Aorta (tissue), 5 donors: ENCODE measurements at regions not wholly inside any gene's neighbourhood (a gene's known extent, or its start where the extent isn't known, plus 50 kb on each side); places are given as distances from the start of the nearest gene placed in this dataset.

ENCODE experiments used
- ATAC-seq: fragments of 200-7000 bp; cut with Tn5 transposase; one replicate; pipeline ENCODE4 v1.9.1; 2022; ENCODE audit warnings: moderate library complexity; ENCODE audit not compliant: low FRiP score
- DNase-seq, 2 donors: peaks; one replicate each; pipeline ENCODE4 v3.0.0-alpha.2; 2020
- H3K27ac ChIP-seq, 2 donors: one replicate each; pipeline ENCODE4 v1.5.1; 2013; ENCODE audit warnings: low read length in 2 of 2, mild to moderate bottlenecking in 2 of 2, moderate library complexity in 2 of 2, control low read depth in 1 of 2, inconsistent platforms in 1 of 2, low read depth in 1 of 2
- H3K27me3 ChIP-seq, 2 donors: one replicate each; pipeline ENCODE4 v1.6.1; 2013; ENCODE audit warnings: control low read depth in 1 of 2, low read length in 1 of 2, mild to moderate bottlenecking in 1 of 2, moderate library complexity in 1 of 2; ENCODE audit not compliant: insufficient read depth in 2 of 2, control insufficient read depth in 1 of 2
- H3K36me3 ChIP-seq, 2 donors: one replicate each; pipeline ENCODE4 v1.6.1; 2013; ENCODE audit warnings: control low read depth in 1 of 2, low read length in 1 of 2, mild to moderate bottlenecking in 1 of 2; ENCODE audit not compliant: insufficient read depth in 2 of 2, control insufficient read depth in 1 of 2
- H3K4me1 ChIP-seq, 2 donors: one replicate each; pipeline ENCODE4 v1.6.1; 2013; ENCODE audit warnings: low read length in 2 of 2, control low read depth in 1 of 2, mild to moderate bottlenecking in 1 of 2, moderate library complexity in 1 of 2; ENCODE audit not compliant: insufficient read depth in 2 of 2, control insufficient read depth in 1 of 2
- H3K4me3 ChIP-seq, 2 donors: one replicate each; pipeline ENCODE4 v1.5.1; 2013; ENCODE audit warnings: low read length in 2 of 2, control low read depth in 1 of 2, mild to moderate bottlenecking in 1 of 2
- H3K9me3 ChIP-seq: one replicate; pipeline ENCODE4 v1.6.1; 2013; ENCODE audit warnings: mild to moderate bottlenecking, low read length; ENCODE audit not compliant: control insufficient read depth
- WGBS, 2 donors: extraction: QIAGEN DNeasy Blood & Tissue Kit; methylation state at CpG; one replicate each; pipeline ENCODE4 v1.1.7; 2013; 5-methylcytosine and 5-hydroxymethylcytosine counted together
- intact Hi-C, 2 donors: fragments of 100-400 bp; cut with DNase I; formaldehyde crosslinking; loops; one replicate each; pipeline versions ENCODE4 v1.14.2 to v1.15.0; 2022
- donor health status: healthy with polysubstance abuse.
- donor health status: Bipolar disorder and iron deficiency.
- donor health status: DM: no; HTN: no; CAD: no.
- donor health status: DM: no; HTN: no; CAD: no.
- donor health status: DM: yes; HTN: yes; CAD: no.

- no peaks in the 10 kb centered on the region for H3K36me3 ChIP-seq
- 94 to 95% methylated on average over 5 of the region's 5 CpGs for WGBS, 2 donors
- peaks cover 0 to 4% of the 10 kb centered on the region in 2 donors for H3K4me1 ChIP-seq
- ATAC-seq = no peak
- no peaks in the 10 kb centered on the region for H3K27me3 ChIP-seq
- no peak for DNase-seq
- no peaks in the 10 kb centered on the region for H3K9me3 ChIP-seq
- intact Hi-C loops = no loop called here
- no peak overlapping the region for H3K27ac ChIP-seq
- no peak overlapping the region for H3K4me3 ChIP-seq
Measured at GRCh38 chr3:72488738-72489035, 359.6 kb downstream of the SHQ1 start.

GRCh38 chr3:72487946-72488737, 360.1 kb downstream of the SHQ1 start:
- ATAC-seq (no peak), DNase-seq (no peak)
- H3K36me3 ChIP-seq = no peaks in the 10 kb centered on the region
- intact Hi-C loops = no loop called here
- H3K27me3 ChIP-seq = no peaks in the 10 kb centered on the region
- H3K4me1 ChIP-seq = peaks cover 0 to 4% of the 10 kb centered on the region in 2 donors
- no peaks in the 10 kb centered on the region for H3K9me3 ChIP-seq
- WGBS, 2 donors = 94 to 95% methylated on average over 9 of the region's 9 CpGs
- no peak overlapping the region for H3K27ac ChIP-seq
- H3K4me3 ChIP-seq = no peak overlapping the region

- Histone ChIP-seq H3K27ac (no peak overlapping the region), H3K4me3 (no peak overlapping the region), H3K4me1 (peaks cover 0 to 8% of the 10 kb centered on the region in 2 donors), H3K9me3 (no peaks in the 10 kb centered on the region), H3K27me3 (no peaks in the 10 kb centered on the region), H3K36me3 (no peaks in the 10 kb centered on the region)
- ATAC-seq (peak; percentile 69), DNase-seq (peak; percentile 78 to 93)
- intact Hi-C loops = no loop called here
- WGBS, 2 donors = 22 to 23% methylated on average over 11 of the region's 11 CpGs
Measured at GRCh38 chr3:72487078-72487765, 361.0 kb downstream of the SHQ1 start.

- 0 to 8% methylated on average over 2 of the region's 2 CpGs for WGBS, 2 donors
- Histone ChIP-seq H3K27ac (peak overlapping the region in 1 of 2 donors; percentile 32), H3K27me3 (no peaks in the 10 kb centered on the region), H3K9me3 (no peaks in the 10 kb centered on the region), H3K36me3 (no peaks in the 10 kb centered on the region), H3K4me3 (no peak overlapping the region), H3K4me1 (peaks cover 0 to 8% of the 10 kb centered on the region in 2 donors)
- intact Hi-C loops = no loop called here
- DNase-seq (peak in 1 of 2 donors; percentile 58), ATAC-seq (peak; percentile 58)
Measured at GRCh38 chr3:72485641-72486040, 362.6 kb downstream of the SHQ1 start.

GRCh38 chr3:72483554-72484104, 364.6 kb downstream of the SHQ1 start:
- H3K4me1 ChIP-seq = peaks cover 0 to 8% of the 10 kb centered on the region in 2 donors
- H3K4me3 ChIP-seq = no peak overlapping the region
- ATAC-seq (no peak), DNase-seq (no peak)
- no peak overlapping the region for H3K27ac ChIP-seq
- no peaks in the 10 kb centered on the region for H3K36me3 ChIP-seq
- no peaks in the 10 kb centered on the region for H3K27me3 ChIP-seq
- intact Hi-C loops = loop anchor here (2.0 to 5.0 kb wide), 3 partner anchors 36 to 177 kb away; partner anchors contain the start of gene RYBP (in 2 of the 2)
- 89 to 90% methylated on average over 3 of the region's 3 CpGs for WGBS, 2 donors
- H3K9me3 ChIP-seq = no peaks in the 10 kb centered on the region

GRCh38 chr3:72482589-72483321, 365.5 kb downstream of the SHQ1 start:
- ATAC-seq = peak; percentile 82
- Histone ChIP-seq H3K27ac (peak overlapping the region; percentile 21 to 86), H3K27me3 (no peaks in the 10 kb centered on the region), H3K9me3 (no peaks in the 10 kb centered on the region), H3K36me3 (no peaks in the 10 kb centered on the region), H3K4me1 (peaks cover 0 to 8% of the 10 kb centered on the region in 2 donors), H3K4me3 (peak overlapping the region in 1 of 2 donors; percentile 39)
- peak; percentile 79 to 93 for DNase-seq
- 8 to 9% methylated on average over 12 of the region's 12 CpGs for WGBS, 2 donors
- intact Hi-C loops = loop anchor here (2.0 to 5.0 kb wide), 3 partner anchors 35 to 178 kb away; partner anchors contain the start of gene RYBP (in 2 of the 2)

GRCh38 chr3:72481542-72481941, 366.7 kb downstream of the SHQ1 start:
- intact Hi-C loops = loop anchor here in 1 of 2 donors (5.0 kb wide), 1 partner anchor 34 kb away; the partner anchor contains the start of gene RYBP

GRCh38 chr3:72480366-72480765, 367.9 kb downstream of the SHQ1 start:
- H3K4me1 ChIP-seq = peaks cover 0 to 4% of the 10 kb centered on the region in 2 donors
- H3K27ac ChIP-seq = no peak overlapping the region
- ATAC-seq (no peak), DNase-seq (no peak)
- H3K4me3 ChIP-seq = no peak overlapping the region
- no peaks in the 10 kb centered on the region for H3K27me3 ChIP-seq
- intact Hi-C loops = loop anchor here in 1 of 2 donors (5.0 kb wide), 1 partner anchor 33 kb away; the partner anchor contains the start of gene RYBP
- H3K36me3 ChIP-seq = no peaks in the 10 kb centered on the region
- no peaks in the 10 kb centered on the region for H3K9me3 ChIP-seq

More at GRCh38 chr3:72481542-72481941, 366.7 kb downstream of the SHQ1 start:
- WGBS, 2 donors = 97 to 98% methylated on average over 4 of the region's 4 CpGs
- Histone ChIP-seq H3K36me3 (no peaks in the 10 kb centered on the region), H3K27me3 (no peaks in the 10 kb centered on the region), H3K4me1 (peaks cover 0 to 6% of the 10 kb centered on the region in 2 donors), H3K9me3 (no peaks in the 10 kb centered on the region), H3K4me3 (no peak overlapping the region), H3K27ac (no peak overlapping the region)
- ATAC-seq (no peak), DNase-seq (no peak)
